ENCODE measurements at regions not wholly inside any gene's neighbourhood (a gene's known extent, or its start where the extent isn't known, plus 50 kb on each side); places are given as distances from the start of the nearest gene placed in this dataset.

DNA sequence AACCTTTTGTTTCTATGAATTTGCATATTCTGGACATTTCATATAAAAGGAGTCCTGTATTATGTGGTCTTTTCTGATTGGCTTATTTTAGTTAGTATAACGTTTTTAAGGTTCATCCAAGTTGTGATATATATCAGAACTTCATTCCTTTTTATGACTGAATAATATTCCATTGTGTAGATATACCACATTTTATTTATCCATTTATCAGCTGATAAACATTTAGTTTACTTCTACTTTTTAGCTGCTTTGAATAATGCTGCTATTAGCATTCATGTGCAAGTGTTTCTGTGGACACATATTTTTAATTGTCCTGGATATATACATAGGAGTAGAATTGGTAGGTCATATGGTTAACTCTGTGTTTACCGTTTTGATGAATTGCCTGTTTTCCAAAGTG, 498.5 kb upstream of the ADAMTS9 start:
- Histone ChIP-seq H3K36me3 (no peaks in the 10 kb centered on the region), H3K9me3 (no peaks in the 10 kb centered on the region), H3K27me3 (no peaks in the 10 kb centered on the region), H3K27ac (no peak overlapping the region), H3K4me1 (ENCODE audit: control insufficient read depth in 1 of 2, insufficient read depth in 1 of 2, low read depth in 1 of 2, low read length in 1 of 2) (no peaks in the 10 kb centered on the region), H3K4me3 (ENCODE audit: low read depth in 1 of 2, low read length in 1 of 2) (no peak overlapping the region)
- TF ChIP-seq, protein P1, sequence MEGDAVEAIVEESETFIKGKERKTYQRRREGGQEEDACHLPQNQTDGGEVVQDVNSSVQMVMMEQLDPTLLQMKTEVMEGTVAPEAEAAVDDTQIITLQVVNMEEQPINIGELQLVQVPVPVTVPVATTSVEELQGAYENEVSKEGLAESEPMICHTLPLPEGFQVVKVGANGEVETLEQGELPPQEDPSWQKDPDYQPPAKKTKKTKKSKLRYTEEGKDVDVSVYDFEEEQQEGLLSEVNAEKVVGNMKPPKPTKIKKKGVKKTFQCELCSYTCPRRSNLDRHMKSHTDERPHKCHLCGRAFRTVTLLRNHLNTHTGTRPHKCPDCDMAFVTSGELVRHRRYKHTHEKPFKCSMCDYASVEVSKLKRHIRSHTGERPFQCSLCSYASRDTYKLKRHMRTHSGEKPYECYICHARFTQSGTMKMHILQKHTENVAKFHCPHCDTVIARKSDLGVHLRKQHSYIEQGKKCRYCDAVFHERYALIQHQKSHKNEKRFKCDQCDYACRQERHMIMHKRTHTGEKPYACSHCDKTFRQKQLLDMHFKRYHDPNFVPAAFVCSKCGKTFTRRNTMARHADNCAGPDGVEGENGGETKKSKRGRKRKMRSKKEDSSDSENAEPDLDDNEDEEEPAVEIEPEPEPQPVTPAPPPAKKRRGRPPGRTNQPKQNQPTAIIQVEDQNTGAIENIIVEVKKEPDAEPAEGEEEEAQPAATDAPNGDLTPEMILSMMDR (IDR thresholded peaks at IDR 0.05) = no peak

DNA sequence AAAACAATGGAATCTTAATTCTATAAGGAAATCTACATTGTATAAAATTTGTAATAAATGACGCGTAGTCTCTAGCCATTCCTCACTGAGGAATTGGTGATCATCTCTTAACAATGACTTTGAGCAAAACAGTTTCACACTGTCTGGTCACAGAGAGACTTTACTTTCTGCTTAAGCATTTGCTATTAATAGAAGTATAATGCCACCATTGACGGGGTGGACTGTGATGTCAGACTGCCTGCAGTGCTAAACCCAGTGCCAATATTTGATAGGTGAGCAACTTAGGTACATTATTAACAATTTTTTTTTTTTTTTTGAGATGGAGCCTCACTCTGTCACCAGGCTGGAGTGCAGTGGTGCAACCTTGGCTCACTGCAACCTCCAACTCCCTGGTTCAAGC, 494.9 kb upstream of the ADAMTS9 start:
- no peaks in the 10 kb centered on the region for H3K9me3 ChIP-seq
- TF ChIP-seq, protein P1 (IDR thresholded peaks at IDR 0.05) = no peak

DNA sequence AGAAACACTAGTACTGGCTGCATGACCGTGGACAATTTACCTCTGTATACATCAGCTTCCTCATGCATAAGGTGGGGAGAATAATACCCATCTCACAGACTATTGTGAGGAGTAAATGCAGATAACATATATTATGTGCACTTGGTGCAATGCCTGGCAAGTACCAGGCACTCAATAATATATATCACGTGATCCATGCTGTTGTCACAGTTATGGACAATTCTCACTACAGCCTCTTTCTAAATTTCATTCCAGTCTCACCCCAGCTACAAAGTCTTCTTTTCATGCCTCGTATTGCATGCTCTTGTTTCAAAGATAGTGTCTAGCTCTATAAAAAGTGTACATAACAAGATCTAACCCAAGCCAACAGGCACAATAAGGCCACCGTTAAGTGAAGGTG, 494.3 kb upstream of the ADAMTS9 start:
- TF ChIP-seq, protein P1 (IDR thresholded peaks at IDR 0.05) = no peak
- no peaks in the 10 kb centered on the region for H3K27me3 ChIP-seq
- H3K9me3 ChIP-seq = no peaks in the 10 kb centered on the region
- H3K36me3 ChIP-seq = no peaks in the 10 kb centered on the region
- H3K27ac ChIP-seq = no peak overlapping the region
- no peaks in the 10 kb centered on the region for H3K4me1 ChIP-seq (ENCODE audit: control insufficient read depth in 1 of 2, insufficient read depth in 1 of 2, low read depth in 1 of 2, low read length in 1 of 2)
- H3K4me3 ChIP-seq (ENCODE audit: low read depth in 1 of 2, low read length in 1 of 2) = no peak overlapping the region

More for the DNA sequence above, 494.9 kb upstream of the ADAMTS9 start:
- H3K4me3 ChIP-seq (ENCODE audit: low read depth in 1 of 2, low read length in 1 of 2) = no peak overlapping the region
- no peaks in the 10 kb centered on the region for H3K4me1 ChIP-seq (ENCODE audit: control insufficient read depth in 1 of 2, insufficient read depth in 1 of 2, low read depth in 1 of 2, low read length in 1 of 2)
- no peak overlapping the region for H3K27ac ChIP-seq
- no peaks in the 10 kb centered on the region for H3K36me3 ChIP-seq
- no peaks in the 10 kb centered on the region for H3K27me3 ChIP-seq

DNA sequence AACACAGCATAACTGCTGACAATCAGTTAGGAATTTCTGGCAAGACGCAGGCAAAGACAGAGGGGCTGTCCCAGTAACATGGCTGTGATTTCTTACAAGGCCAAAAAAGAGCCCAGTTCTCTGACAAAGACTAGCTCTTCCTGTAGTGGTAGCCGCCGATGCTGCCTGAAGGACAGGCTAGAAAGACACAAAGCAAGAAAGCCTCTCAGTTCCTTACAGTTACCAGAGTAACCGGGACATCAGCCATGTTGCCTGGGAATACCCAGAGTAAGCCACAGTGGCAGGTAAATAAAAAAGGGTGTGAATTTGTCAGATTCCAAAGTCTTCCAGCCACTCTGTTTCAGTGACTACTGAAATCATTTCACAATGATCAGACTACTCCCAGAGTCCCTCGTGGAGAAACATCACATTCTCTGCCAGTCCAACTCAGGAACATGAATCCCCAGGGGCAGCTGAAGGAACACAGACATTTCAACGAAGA, 493.6 kb upstream of the ADAMTS9 start:
- H3K27me3 ChIP-seq = no peaks in the 10 kb centered on the region
- H3K4me1 ChIP-seq (ENCODE audit: control insufficient read depth in 1 of 2, insufficient read depth in 1 of 2, low read depth in 1 of 2, low read length in 1 of 2) = no peaks in the 10 kb centered on the region
- H3K36me3 ChIP-seq = no peaks in the 10 kb centered on the region
- TF ChIP-seq, protein P1 (IDR thresholded peaks at IDR 0.05) = no peak
- no peaks in the 10 kb centered on the region for H3K9me3 ChIP-seq
- no peak overlapping the region for H3K27ac ChIP-seq
- H3K4me3 ChIP-seq (ENCODE audit: low read depth in 1 of 2, low read length in 1 of 2) = no peak overlapping the region

DNA sequence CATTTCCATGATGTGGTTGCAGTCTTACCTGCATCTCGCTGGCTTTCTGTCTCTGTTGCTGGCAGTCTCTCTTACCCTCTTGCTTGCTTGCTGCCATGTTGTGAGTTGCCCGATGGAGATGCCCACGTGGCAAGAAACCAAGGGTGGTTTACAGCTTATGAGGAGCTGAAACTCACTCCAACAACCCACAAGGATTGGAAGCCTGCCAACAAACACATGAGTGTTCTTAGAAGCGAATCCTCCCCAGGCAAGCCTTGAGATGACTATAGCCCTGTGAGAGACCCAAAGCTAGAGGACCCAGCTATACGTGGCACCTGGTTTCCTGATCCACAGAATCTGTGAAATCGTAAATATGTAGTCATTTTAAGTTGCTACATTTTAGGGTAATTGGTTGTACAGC, 490.9 kb upstream of the ADAMTS9 start:
- TF ChIP-seq, protein P1 (IDR thresholded peaks at IDR 0.05) = no peak
- H3K36me3 ChIP-seq = no peaks in the 10 kb centered on the region

DNA sequence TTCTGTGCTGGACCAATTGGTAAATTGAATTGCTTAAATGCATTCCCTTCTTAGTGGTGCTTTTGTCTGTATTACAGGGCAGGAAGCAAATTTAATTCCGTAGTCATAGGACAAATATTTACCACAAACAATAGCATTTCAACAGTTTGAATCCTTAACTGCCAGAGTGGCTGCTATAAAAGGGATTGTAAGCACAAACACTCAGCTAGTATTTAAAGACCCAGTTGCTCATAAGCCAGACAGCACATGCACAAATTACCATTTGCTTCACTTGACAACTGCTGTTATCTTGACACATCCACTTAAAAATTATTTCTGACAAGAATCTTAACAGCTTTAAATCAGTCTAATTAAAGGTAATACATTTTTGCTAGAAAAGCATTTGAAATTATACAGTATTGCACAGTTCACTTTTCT, 490.2 kb upstream of the ADAMTS9 start:
- no peaks in the 10 kb centered on the region for H3K4me1 ChIP-seq (ENCODE audit: control insufficient read depth in 1 of 2, insufficient read depth in 1 of 2, low read depth in 1 of 2, low read length in 1 of 2)
- no peaks in the 10 kb centered on the region for H3K36me3 ChIP-seq
- H3K27ac ChIP-seq = no peak overlapping the region
- TF ChIP-seq, protein P1 (IDR thresholded peaks at IDR 0.05) = no peak
- H3K4me3 ChIP-seq (ENCODE audit: low read depth in 1 of 2, low read length in 1 of 2) = no peak overlapping the region
- no peaks in the 10 kb centered on the region for H3K9me3 ChIP-seq
- no peaks in the 10 kb centered on the region for H3K27me3 ChIP-seq

More for the DNA sequence above, 490.9 kb upstream of the ADAMTS9 start:
- Histone ChIP-seq H3K4me1 (ENCODE audit: control insufficient read depth in 1 of 2, insufficient read depth in 1 of 2, low read depth in 1 of 2, low read length in 1 of 2) (no peaks in the 10 kb centered on the region), H3K27ac (no peak overlapping the region), H3K9me3 (no peaks in the 10 kb centered on the region), H3K4me3 (ENCODE audit: low read depth in 1 of 2, low read length in 1 of 2) (no peak overlapping the region), H3K27me3 (no peaks in the 10 kb centered on the region)

All from neutrophil (primary cell).